Glutamatergic neuron (in vitro differentiated cells): ENCODE measurements at regions not wholly inside any gene's neighbourhood (a gene's known extent, or its start where the extent isn't known, plus 50 kb on each side); places are given as distances from the start of the nearest gene placed in this dataset.

Source experiments
- DNase-seq: peaks from one replicate; pipeline ENCODE4 v3.0.0; 2022
- H3K27ac Mint-ChIP-seq: one replicate; pipeline ENCODE4 v1.8.0; 2020; ENCODE audit warnings: mild to moderate bottlenecking, mixed read lengths, inconsistent platforms; ENCODE audit not compliant: unreplicated experiment
- H3K27me3 Mint-ChIP-seq: one replicate; pipeline ENCODE4 v1.8.0; 2020; ENCODE audit warnings: mild to moderate bottlenecking, moderate library complexity, mixed read lengths, inconsistent platforms; ENCODE audit not compliant: unreplicated experiment
- H3K36me3 Mint-ChIP-seq: one replicate; pipeline ENCODE4 v1.8.0; 2020; ENCODE audit warnings: mild to moderate bottlenecking, mixed read lengths, inconsistent platforms; ENCODE audit not compliant: unreplicated experiment
- H3K4me1 Mint-ChIP-seq: one replicate; pipeline ENCODE4 v1.8.0; 2020; ENCODE audit warnings: mild to moderate bottlenecking, low read depth, mixed read lengths, inconsistent platforms; ENCODE audit not compliant: unreplicated experiment
- H3K4me3 Mint-ChIP-seq: one replicate; pipeline ENCODE4 v1.8.0; 2020; ENCODE audit warnings: mild to moderate bottlenecking, mixed read lengths, inconsistent platforms; ENCODE audit not compliant: unreplicated experiment
- H3K9me3 Mint-ChIP-seq: one replicate; pipeline ENCODE4 v1.8.0; 2020; ENCODE audit warnings: mild to moderate bottlenecking, moderate library complexity, mixed read lengths, inconsistent platforms; ENCODE audit not compliant: unreplicated experiment
- CTCF ChIP-seq: fragments of 200-600 bp; sonication (generic); IDR thresholded peaks from one replicate; pipeline ENCODE4 v1.5.0; 2021; ENCODE audit not compliant: partially characterized antibody, unreplicated experiment

GRCh38 chr10:111234914-111235302 is 158.1 kb downstream of the ADRA2A start:
- no peak overlapping the region for H3K4me3 Mint-ChIP-seq
- H3K4me1 Mint-ChIP-seq = no peaks in the 10 kb centered on the region
- no peak for TF ChIP-seq CTCF
- no peak overlapping the region for H3K27ac Mint-ChIP-seq
- H3K9me3 Mint-ChIP-seq = no peaks in the 10 kb centered on the region
- DNase-seq = no peak
- H3K27me3 Mint-ChIP-seq = no peaks in the 10 kb centered on the region
- H3K36me3 Mint-ChIP-seq = no peaks in the 10 kb centered on the region

- no peaks in the 10 kb centered on the region for H3K4me1 Mint-ChIP-seq
- no peaks in the 10 kb centered on the region for H3K36me3 Mint-ChIP-seq
- H3K9me3 Mint-ChIP-seq = no peaks in the 10 kb centered on the region
- no peak overlapping the region for H3K27ac Mint-ChIP-seq
- H3K4me3 Mint-ChIP-seq = no peak overlapping the region
- no peaks in the 10 kb centered on the region for H3K27me3 Mint-ChIP-seq
- TF ChIP-seq CTCF = no peak
- no peak for DNase-seq
Observed at GRCh38 chr10:111240348-111240747, 163.5 kb downstream of the ADRA2A start.

- Mint-ChIP-seq H3K27ac (no peak overlapping the region), H3K36me3 (no peaks in the 10 kb centered on the region), H3K9me3 (no peaks in the 10 kb centered on the region), H3K4me3 (no peak overlapping the region), H3K27me3 (no peaks in the 10 kb centered on the region), H3K4me1 (peaks cover 2% of the 10 kb centered on the region)
- no peak for DNase-seq
- TF ChIP-seq CTCF = no peak
Observed at GRCh38 chr10:111243126-111243525, 166.3 kb downstream of the ADRA2A start.

GRCh38 chr10:111246136-111246535 is 169.3 kb downstream of the ADRA2A start:
- Mint-ChIP-seq H3K4me3 (no peak overlapping the region), H3K4me1 (peaks cover 2% of the 10 kb centered on the region), H3K27ac (no peak overlapping the region), H3K36me3 (no peaks in the 10 kb centered on the region), H3K27me3 (no peaks in the 10 kb centered on the region), H3K9me3 (no peaks in the 10 kb centered on the region)
- TF ChIP-seq CTCF = no peak
- DNase-seq = no peak

- no peaks in the 10 kb centered on the region for H3K9me3 Mint-ChIP-seq
- no peaks in the 10 kb centered on the region for H3K36me3 Mint-ChIP-seq
- H3K27ac Mint-ChIP-seq = no peak overlapping the region
- peaks cover 2% of the 10 kb centered on the region for H3K4me1 Mint-ChIP-seq
- TF ChIP-seq CTCF = no peak
- no peaks in the 10 kb centered on the region for H3K27me3 Mint-ChIP-seq
- no peak overlapping the region for H3K4me3 Mint-ChIP-seq
- DNase-seq = no peak
Observed at GRCh38 chr10:111246814-111247452, 170.1 kb downstream of the ADRA2A start.
